Putamen (tissue), 1 donor: ENCODE measurements at regions not wholly inside any gene's neighbourhood (a gene's known extent, or its start where the extent isn't known, plus 50 kb on each side); places are given as distances from the start of the nearest gene placed in this dataset.

Experiments
- DNase-seq: peaks from one replicate; pipeline ENCODE4 v3.0.0-alpha.2; 2016; ENCODE audit warnings: low spot score

GRCh38 chr3:94709249-94709902 is 646.5 kb downstream of the NSUN3 start:
- DNase-seq, result no peak

DNA sequence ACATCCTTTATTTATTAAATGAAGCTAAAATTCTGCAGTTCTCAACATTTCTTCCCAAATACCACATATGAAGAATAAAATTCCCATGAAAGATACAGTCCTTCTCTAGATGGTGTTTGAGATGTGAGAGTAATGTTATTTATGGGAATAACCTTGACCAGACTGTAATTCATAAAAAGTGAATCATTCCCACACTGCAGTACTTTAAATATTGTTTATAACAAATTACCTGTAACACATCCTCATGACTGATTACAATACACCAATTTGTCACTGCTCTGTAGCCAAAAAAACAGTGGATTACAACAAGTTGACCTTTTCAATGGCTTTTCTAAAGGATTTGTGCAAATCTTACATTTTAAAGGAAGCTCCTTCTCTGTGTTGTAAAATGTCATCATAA is 651.3 kb downstream of the NSUN3 start:
- DNase-seq, result no peak

- no peak for DNase-seq
Measured at GRCh38 chr3:94716326-94717018, 653.6 kb downstream of the NSUN3 start.

- DNase-seq, result no peak
Measured at GRCh38 chr3:94734206-94734605, 671.3 kb downstream of the NSUN3 start.

- no peak for DNase-seq
Measured at GRCh38 chr3:94735354-94735753, 672.5 kb downstream of the NSUN3 start.

DNA sequence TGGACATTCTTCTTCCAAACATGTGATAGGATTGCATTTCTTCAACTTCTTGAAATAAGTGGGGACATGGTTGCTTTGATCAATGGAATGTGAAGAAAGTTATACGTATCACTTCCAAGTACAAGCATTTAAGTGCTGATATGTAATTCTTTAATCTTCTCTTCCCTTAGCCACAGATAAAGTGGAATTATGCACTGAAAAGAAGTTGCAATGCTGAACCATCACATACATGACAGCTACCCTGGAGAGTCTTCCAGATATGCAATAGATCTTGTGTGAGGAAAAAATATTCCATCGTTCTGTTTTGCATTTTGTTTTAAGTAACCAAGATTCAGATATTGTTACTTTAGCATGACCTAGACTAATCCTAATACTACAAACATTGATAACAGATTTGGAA is 674.3 kb downstream of the NSUN3 start:
- no peak for DNase-seq

- no peak for DNase-seq
Measured at GRCh38 chr3:94739420-94739819, 676.6 kb downstream of the NSUN3 start.

- no peak for DNase-seq
Measured at GRCh38 chr3:94758751-94759150, 695.9 kb downstream of the NSUN3 start.

- no peak for DNase-seq
Measured at GRCh38 chr3:94772402-94772801, 709.5 kb downstream of the NSUN3 start.

GRCh38 chr3:94775746-94776145 is 712.9 kb downstream of the NSUN3 start:
- no peak for DNase-seq

DNA sequence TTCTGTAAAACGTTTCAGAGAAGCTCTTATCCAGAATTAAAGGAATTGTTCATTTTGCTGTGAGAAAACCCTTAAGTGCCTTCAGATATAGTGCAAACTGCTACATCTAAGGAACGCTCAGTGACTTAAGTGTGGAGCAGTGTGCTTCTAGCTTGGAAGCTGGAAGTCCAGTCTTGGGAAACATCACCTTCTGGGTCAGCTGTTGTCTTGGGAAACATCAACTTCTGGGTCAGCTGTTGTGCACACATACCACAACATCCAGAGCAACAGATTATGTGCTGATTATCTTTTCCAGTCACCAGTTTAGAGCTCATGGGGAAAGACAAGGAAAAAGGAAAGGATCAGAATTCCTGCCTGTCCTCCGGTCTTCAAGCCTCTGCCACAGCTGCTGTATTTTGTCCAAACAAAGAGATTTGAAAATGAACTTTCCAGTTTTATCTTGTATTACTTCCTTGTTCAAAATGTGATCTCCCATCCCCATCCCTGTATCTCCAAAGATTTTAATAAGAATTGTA is 713.6 kb downstream of the NSUN3 start:
- DNase-seq, result no peak

DNA sequence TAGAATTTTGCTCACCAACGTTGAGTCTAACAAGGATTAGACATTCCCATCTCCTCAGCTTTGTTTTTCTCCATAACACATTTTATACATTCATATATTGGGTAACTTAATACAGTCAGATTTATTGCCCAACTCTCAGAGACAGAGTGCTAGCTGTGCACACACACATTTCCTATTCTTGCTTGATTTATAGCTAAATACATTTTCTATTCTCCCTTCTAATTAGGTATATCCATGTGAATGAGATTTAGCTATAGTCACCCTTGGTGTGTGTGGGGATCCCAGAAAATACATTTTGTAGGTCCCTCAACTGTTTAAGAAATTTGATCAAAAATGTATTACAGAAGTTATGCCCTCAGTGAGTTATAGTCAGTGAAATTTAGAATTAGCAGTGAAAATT is 715.4 kb downstream of the NSUN3 start:
- no peak for DNase-seq

DNA sequence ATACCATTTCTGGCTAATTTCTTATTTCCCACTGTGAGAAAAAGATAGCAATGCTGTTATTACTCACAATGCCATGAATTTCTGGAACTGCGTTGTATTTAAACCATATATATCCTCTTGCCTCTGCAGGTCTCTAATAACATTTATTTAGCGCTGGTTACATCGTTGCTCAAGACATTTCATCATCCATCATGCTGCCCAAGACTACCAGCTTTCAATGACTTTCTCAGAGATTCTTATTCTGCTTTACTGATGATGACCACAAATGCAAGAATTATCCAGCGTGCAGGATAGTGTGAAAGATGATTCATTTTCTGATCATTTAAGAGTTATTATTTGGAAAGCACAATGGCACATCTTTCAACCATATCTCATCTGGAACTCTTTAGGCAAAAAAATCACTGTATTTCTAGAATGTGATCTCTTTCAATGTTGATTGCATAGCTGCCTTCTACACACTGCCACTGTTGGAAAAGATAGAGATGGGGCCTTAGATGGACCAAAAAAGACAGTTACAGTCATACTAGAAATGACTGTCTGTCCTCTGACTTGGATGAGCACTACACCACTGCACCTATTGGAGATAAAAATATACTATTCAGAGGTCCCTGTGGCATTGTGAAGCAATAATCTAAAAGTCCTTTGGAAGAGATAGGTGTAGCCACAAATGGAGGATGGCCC is 716.1 kb downstream of the NSUN3 start:
- no peak for DNase-seq

- no peak for DNase-seq
Measured at GRCh38 chr3:94779699-94780098, 716.8 kb downstream of the NSUN3 start.

DNA sequence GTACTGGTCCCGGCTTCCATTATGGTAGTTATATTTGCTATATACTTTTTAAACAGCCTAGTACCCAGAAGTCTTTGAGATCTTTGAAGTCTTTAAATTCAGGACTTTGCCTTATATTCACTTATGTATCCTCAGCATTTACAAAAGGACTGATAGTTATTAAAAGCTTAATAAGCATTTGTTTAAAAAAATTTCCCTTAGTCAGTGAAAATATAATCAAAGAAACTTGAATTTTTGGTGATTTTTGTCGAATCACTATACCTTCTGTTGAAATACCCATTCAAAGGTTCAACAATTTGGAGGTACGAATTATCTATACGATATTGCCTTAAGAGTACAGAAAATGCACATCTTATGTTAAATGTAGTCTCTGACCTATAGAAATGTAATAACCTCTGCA is 721.4 kb downstream of the NSUN3 start:
- no peak for DNase-seq

- DNase-seq, result no peak
Measured at GRCh38 chr3:94787066-94787465, 724.2 kb downstream of the NSUN3 start.

GRCh38 chr3:94787734-94788270 is 724.9 kb downstream of the NSUN3 start:
- DNase-seq, result no peak

GRCh38 chr3:94794563-94794962 is 731.7 kb downstream of the NSUN3 start:
- no peak for DNase-seq

DNA sequence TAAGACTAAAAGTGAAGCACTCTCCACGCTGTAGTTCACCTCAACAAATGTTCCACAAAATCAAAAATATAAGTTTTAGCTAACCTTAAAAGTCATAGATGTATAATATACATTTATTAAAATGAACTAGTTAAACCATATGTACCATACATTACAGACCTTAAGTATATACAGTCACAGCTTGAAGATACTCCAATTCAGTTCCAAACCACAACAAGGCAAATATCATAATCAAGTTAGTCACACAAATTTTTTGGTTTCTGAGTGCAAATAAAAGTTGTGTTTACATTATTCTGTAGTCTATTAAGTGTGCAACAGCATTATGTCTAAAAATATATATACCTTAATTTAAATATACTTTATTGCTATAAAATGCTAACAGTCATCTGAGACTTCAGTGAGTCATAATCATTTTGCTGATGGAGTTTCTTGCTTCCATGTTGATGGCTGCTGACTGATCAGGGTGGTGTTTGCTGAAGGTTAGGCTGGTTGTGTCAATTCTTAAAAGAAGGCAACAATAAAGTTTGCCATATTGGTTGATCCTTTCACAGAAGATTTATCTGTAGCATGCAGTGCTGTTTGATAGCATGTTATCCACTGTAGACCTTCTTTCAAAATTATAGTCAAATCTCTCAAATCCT is 736.7 kb downstream of the NSUN3 start:
- no peak for DNase-seq

GRCh38 chr3:94811836-94812235 is 749.0 kb downstream of the NSUN3 start:
- DNase-seq, result no peak

DNA sequence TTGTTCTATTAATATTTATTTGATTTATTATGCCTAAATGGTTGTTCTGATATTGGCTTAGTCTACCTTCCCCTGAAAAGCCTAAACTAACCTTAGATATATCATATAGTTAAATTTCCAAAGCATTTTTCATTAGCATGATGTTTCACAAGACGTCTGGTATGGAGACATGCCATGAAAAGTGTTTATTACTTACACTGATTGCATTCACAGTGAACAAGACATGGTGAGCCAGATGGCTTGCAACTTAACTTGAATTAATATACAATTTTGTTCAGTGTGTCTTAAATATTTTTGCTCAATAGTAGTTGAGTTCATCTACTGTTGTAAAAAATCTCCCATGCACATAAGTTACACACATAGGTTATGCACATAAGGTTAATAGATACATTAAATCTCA is 758.4 kb downstream of the NSUN3 start:
- no peak for DNase-seq

GRCh38 chr3:94822298-94822697 is 759.4 kb downstream of the NSUN3 start:
- no peak for DNase-seq
